ENCODE measurements at regions not wholly inside any gene's neighbourhood (a gene's known extent, or its start where the extent isn't known, plus 50 kb on each side); places are given as distances from the start of the nearest gene placed in this dataset.

DNA sequence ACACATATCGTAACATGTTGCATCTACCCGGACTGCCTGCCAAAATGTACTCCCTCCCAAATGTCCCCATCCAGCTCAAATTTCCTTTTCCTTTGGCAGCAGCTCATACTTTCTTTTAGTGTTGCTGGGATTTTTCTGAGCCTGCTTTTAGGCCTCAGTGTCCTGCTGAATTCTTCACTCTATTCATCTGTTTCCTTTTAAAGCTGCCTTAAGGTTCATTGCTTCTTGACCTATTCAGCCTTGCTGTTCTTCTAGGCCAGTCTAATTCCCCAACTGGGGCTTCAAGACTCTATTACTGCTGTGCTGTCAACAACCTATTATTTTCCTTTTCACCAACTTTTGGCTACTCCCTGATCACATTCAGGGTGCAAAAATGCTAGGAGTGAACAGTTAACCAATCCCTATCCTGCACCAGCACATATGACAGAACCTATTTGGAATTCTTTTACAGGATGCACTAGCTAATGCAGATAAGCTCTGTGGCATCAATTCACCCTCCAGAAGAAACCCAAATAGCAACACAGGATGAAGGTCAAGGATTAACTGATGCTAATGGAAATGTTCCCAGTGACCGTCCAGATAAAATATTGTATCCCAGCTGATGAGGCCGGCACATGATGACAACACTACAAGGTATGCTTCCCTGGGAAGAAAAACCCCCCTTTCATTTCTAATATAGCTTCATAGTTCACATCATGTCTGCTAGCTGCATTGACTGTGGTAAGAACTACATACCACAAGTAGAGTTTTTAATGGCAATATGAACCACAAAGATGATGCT lies 114.7 kb upstream of the TTC29 start:
- ATAC-seq (ENCODE audit: low read depth in 2 of 2) = no peak
- peaks cover 7 to 10% (median 9%) of the 10 kb centered on the region in 3 donors for H3K27me3 Mint-ChIP-seq
- H3K4me1 Mint-ChIP-seq = peaks cover 16 to 23% (median 20%) of the 10 kb centered on the region in 3 donors
- no peaks in the 10 kb centered on the region for H3K36me3 Mint-ChIP-seq
- H3K9me3 Mint-ChIP-seq = no peaks in the 10 kb centered on the region
- peak overlapping the region in 4 of 6 donors; percentile 1 to 72 (median 19) for H3K27ac Mint-ChIP-seq
- no peak for DNase-seq
- no peak overlapping the region for H3K4me3 Mint-ChIP-seq

DNA sequence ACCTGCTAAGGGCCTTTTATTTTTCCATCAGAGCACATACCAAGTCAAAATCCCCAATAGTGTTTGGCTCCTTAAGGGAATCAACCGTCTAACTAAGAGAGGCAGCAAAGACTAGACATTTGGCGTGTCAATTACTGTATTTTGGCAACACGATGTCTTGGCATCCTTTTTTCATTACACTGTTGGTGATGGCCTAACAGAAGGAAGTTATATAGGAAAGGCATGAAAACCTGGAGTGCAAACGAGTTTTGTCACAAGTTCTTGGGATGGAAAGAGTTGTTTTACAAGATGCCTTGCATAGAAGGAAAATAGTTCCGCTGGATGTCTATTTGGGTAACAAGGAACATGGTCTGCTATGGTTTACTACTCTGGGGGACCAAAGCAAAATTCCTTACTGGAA lies 119.2 kb upstream of the TTC29 start:
- H3K9me3 Mint-ChIP-seq = peaks cover 0 to 5% (median 0%) of the 10 kb centered on the region in 7 donors
- H3K27ac Mint-ChIP-seq = no peak overlapping the region
- ATAC-seq (ENCODE audit: low read depth in 2 of 2) (no peak), DNase-seq (no peak)
- peaks cover 3 to 5% (median 4%) of the 10 kb centered on the region in 3 donors for H3K4me1 Mint-ChIP-seq
- H3K36me3 Mint-ChIP-seq = no peaks in the 10 kb centered on the region
- peaks cover 15 to 25% (median 19%) of the 10 kb centered on the region in 3 donors for H3K27me3 Mint-ChIP-seq
- H3K4me3 Mint-ChIP-seq = no peak overlapping the region

DNA sequence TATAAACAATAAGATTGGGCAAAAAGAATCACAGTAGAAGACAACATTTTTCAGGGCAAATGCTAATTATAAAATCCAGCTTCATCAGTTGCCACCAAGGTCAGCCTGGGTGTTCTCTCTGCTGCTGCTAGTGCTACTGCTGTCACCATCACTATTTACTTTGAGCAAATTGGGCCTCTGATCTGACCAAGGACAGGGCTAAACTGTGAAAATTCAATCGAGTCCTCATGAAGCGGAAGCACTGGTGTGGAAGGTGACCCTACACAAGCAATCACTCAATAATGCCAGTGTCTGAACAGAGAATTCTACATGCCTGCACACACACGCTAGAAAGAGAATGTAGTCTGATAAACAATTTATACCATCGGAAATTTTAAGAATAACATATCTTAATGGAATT lies 122.9 kb upstream of the TTC29 start:
- Mint-ChIP-seq H3K27ac (no peak overlapping the region), H3K27me3 (peaks cover 39 to 51% (median 46%) of the 10 kb centered on the region in 3 donors)

DNA sequence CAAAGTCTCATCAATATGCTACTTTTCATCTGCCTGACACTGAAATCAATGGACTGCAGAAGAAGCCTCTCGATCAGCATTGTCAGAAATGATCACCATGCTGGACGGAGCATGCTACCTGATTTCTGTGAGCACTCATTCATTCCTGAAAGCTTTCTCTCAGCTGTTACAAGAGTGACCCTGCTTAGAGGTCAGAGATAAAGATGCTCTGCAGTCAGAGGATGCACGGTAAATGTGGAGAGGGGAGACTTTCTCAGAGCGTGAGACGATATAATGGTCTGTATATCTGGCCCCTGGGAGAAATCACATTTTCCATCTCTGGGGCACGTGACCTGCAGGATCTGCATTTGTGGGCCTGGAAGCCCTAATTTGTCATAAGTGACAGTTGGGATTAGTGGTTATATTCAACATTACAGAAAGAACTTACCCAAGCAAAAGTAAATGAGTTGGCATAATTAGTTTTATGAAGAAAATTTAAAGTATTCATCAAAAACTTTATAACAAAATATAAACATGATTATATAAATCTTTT lies 125.6 kb upstream of the TTC29 start:
- ATAC-seq (ENCODE audit: low read depth in 2 of 2) (no peak), DNase-seq (no peak)
- Mint-ChIP-seq H3K36me3 (peaks cover 9 to 19% of the 10 kb centered on the region in 2 donors), H3K4me1 (no peaks in the 10 kb centered on the region), H3K4me3 (no peak overlapping the region), H3K27me3 (peaks cover 21 to 46% (median 40%) of the 10 kb centered on the region in 3 donors), H3K9me3 (peaks cover 3 to 37% (median 14%) of the 10 kb centered on the region in 7 donors), H3K27ac (no peak overlapping the region)

More for the DNA sequence above, 122.9 kb upstream of the TTC29 start:
- ATAC-seq (ENCODE audit: low read depth in 2 of 2) (no peak), DNase-seq (no peak)
- H3K9me3 Mint-ChIP-seq = peaks cover 3 to 32% (median 14%) of the 10 kb centered on the region in 7 donors
- H3K4me1 Mint-ChIP-seq = no peaks in the 10 kb centered on the region
- no peak overlapping the region for H3K4me3 Mint-ChIP-seq
- H3K36me3 Mint-ChIP-seq = peaks cover 9 to 18% of the 10 kb centered on the region in 2 donors

DNA sequence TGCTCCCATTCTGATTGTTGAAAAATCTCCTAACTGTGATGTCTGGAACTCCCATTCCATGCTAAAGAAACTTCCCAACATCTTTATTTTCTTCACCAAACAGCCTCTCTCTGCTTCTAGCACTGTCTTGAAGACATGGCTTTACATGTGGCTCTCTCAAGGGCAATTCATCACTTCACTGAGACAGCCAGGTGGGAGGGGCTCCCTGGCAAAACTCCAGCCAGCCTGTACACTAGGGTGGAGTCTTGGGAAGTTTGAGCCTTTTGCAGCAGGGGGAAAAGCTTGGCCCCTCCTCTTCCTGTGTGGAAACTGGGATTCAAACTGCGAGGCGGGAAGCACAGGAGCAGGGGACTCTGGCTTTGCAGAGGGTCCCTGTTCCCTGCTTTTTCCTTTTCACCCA lies 130.5 kb upstream of the TTC29 start:
- no peak for DNase-seq
- Mint-ChIP-seq H3K4me3 (no peak overlapping the region), H3K27me3 (peaks cover 36 to 65% (median 41%) of the 10 kb centered on the region in 3 donors), H3K9me3 (peaks cover 3 to 29% (median 14%) of the 10 kb centered on the region in 7 donors), H3K4me1 (no peaks in the 10 kb centered on the region), H3K27ac (no peak overlapping the region), H3K36me3 (peaks cover 7 to 19% of the 10 kb centered on the region in 2 donors)
- ATAC-seq (ENCODE audit: low read depth in 2 of 2) = no peak

GRCh38 chr4:147076728-147077127 lies 131.1 kb upstream of the TTC29 start:
- ATAC-seq (ENCODE audit: low read depth in 2 of 2) (no peak), DNase-seq (no peak)
- H3K27me3 Mint-ChIP-seq = peaks cover 42 to 59% (median 45%) of the 10 kb centered on the region in 3 donors
- H3K9me3 Mint-ChIP-seq = peaks cover 3 to 23% (median 10%) of the 10 kb centered on the region in 7 donors
- H3K27ac Mint-ChIP-seq = no peak overlapping the region
- no peak overlapping the region for H3K4me3 Mint-ChIP-seq
- no peaks in the 10 kb centered on the region for H3K4me1 Mint-ChIP-seq
- H3K36me3 Mint-ChIP-seq = peaks cover 5 to 19% of the 10 kb centered on the region in 2 donors

DNA sequence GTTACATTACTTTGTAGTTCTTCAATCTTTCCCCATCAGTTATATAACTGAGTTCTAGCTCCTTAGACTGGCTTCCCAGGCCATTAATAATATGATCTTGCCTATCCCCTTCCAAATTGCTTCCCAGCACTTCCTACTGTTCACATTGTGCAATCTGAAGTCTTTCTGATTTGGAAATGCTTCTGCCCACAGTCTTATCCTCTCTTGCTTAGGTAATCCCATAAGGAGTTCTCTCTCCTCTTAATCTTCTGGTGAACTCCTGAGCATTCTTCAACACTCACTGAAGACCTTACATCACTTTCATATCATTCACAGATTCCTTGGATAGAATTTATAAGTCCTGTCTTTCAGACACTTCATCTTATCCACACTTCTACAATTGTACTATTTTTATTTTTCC lies 132.7 kb upstream of the TTC29 start:
- DNase-seq = no peak
- peaks cover 36 to 43% (median 36%) of the 10 kb centered on the region in 3 donors for H3K27me3 Mint-ChIP-seq
- H3K36me3 Mint-ChIP-seq = peaks cover 2 to 3% of the 10 kb centered on the region in 2 donors
- ATAC-seq (ENCODE audit: low read depth in 2 of 2) = no peak
- no peak overlapping the region for H3K27ac Mint-ChIP-seq
- peaks cover 0 to 7% (median 1%) of the 10 kb centered on the region in 7 donors for H3K9me3 Mint-ChIP-seq
- no peaks in the 10 kb centered on the region for H3K4me1 Mint-ChIP-seq
- no peak overlapping the region for H3K4me3 Mint-ChIP-seq

DNA sequence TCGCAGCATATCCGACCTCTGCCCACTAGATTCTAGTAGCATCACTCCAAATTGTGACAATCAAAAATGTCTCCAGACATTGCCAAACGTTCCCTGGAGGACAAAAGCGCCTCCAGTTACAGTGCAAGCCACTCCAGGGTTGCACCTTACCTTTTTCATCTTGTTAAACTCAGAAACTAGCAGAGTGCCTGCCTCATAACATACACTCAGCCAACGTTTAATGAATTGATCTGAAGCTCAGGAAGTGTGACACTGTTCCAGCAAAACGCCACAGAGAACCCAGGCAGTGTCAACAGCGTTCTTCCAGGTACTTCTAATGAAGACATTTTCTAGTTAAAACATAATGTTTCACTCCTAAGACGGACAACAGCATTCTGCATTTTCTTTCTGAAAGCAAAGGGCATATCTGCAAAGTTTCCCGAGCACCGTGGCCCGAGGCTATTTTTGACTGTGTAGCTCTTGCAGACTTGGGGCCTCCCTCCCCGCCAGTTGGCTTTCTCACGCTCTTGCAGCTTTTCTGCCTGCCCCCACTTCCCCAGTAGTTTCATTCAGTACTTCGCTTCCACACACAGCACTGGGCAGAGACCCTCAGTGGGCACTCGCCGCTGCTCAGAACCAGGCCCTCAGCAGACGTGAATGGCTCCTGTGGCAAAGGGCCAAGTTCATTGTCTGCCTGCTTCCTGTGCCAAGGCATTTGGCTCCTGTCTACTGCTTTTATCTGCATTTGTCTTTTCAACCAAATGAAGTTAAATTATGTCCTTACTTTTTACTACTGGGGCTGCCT lies 133.4 kb upstream of the TTC29 start:
- Mint-ChIP-seq H3K36me3 (no peaks in the 10 kb centered on the region), H3K4me1 (no peaks in the 10 kb centered on the region), H3K27ac (peak overlapping the region in 3 of 6 donors; percentile 13 to 76 (median 57)), H3K4me3 (no peak overlapping the region), H3K9me3 (peaks cover 0 to 6% (median 0%) of the 10 kb centered on the region in 7 donors), H3K27me3 (peaks cover 34 to 37% (median 35%) of the 10 kb centered on the region in 3 donors)
- ATAC-seq (ENCODE audit: low read depth in 2 of 2) (no peak), DNase-seq (no peak)

DNA sequence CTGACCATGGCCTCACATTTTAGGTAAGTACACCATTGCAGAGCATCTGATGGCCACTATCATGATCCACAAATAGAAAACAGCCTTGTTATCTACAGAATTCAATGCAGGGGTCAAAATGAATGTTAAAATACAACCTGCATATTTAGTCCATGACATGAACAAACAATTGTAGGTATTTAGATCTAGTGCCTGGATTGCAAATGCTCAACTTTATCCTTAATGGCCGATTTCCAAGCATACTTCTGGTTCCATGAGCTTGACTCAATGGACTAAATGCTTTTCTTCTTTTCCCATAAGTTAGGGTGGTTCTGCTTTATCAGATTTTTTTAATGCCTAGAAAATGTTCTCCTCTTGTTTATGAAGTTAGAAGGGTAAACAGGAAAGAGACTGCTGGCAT lies 139.2 kb upstream of the TTC29 start:
- no peak overlapping the region for H3K27ac Mint-ChIP-seq
- no peak for DNase-seq
- peaks cover 18 to 44% (median 26%) of the 10 kb centered on the region in 3 donors for H3K27me3 Mint-ChIP-seq
- H3K9me3 Mint-ChIP-seq = no peaks in the 10 kb centered on the region
- no peaks in the 10 kb centered on the region for H3K4me1 Mint-ChIP-seq
- no peak overlapping the region for H3K4me3 Mint-ChIP-seq
- no peak for ATAC-seq (ENCODE audit: low read depth in 2 of 2)
- no peaks in the 10 kb centered on the region for H3K36me3 Mint-ChIP-seq

DNA sequence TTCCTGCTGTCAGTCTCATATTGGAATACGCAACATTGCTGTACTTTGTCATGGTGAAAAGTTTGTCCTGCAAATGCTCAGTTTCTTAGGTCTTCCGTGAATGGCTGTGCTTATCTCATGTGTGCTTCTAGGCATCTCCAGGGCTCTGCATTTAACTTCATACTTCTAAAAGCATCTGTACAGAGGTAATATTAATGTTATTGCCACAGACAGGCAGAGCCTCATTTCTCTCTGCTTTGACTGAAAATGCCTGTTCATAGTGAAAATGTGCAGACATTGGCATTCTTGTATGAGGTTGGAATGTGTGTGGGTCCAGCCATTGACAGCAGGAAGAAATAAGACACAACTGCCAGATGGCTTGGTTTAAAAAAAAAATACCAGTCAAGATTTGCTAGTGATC lies 140.1 kb upstream of the TTC29 start:
- Mint-ChIP-seq H3K4me1 (no peaks in the 10 kb centered on the region), H3K4me3 (no peak overlapping the region), H3K36me3 (no peaks in the 10 kb centered on the region), H3K27ac (peak overlapping the region in 1 of 6 donors; percentile 30), H3K9me3 (no peaks in the 10 kb centered on the region), H3K27me3 (peaks cover 13 to 37% (median 25%) of the 10 kb centered on the region in 3 donors)
- no peak for DNase-seq
- ATAC-seq (ENCODE audit: low read depth in 2 of 2) = no peak

DNA sequence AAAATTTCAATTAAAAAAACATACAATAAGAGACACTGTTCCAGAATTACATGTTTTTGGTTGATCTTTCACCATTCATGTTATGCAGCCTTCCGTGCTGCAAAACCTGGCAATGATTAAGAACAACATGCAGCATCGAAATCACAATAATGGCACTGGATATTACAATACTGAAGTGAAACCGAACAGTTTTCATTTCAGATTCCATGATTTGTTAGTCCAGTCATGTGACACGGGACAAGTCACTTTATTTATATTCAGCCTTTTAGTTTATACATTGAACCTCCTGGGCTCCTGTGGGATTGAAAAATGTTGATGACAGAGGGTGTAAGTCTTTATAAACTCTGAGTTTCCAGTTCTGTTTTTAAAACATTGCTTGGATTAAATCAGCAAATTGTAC lies 142.5 kb upstream of the TTC29 start:
- H3K36me3 Mint-ChIP-seq = no peaks in the 10 kb centered on the region
- no peak for DNase-seq
- no peaks in the 10 kb centered on the region for H3K9me3 Mint-ChIP-seq
- H3K27me3 Mint-ChIP-seq = peaks cover 4 to 29% (median 25%) of the 10 kb centered on the region in 3 donors
- H3K4me3 Mint-ChIP-seq = no peak overlapping the region
- no peak overlapping the region for H3K27ac Mint-ChIP-seq
- H3K4me1 Mint-ChIP-seq = peaks cover 0 to 7% (median 5%) of the 10 kb centered on the region in 3 donors
- no peak for ATAC-seq (ENCODE audit: low read depth in 2 of 2)

DNA sequence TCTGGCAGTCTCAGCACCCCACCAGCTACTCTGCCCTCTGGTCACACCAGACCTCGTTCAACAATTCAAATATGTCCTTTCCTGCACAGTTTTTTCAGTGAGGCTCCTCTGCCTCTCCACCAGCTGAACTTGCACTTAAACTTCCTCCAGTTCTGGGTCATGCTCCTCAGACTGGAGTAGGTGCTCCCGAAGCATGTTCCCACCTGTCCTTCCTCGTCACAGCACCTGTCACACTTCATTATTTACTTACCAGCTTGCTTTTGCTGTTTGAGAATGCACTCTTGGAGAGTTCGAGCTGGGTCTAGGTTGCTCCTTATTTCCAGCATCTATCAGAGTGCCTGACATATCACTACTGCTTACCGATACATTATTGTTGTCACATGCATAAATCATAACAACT lies 144.8 kb upstream of the TTC29 start:
- Mint-ChIP-seq H3K27me3 (peaks cover 4 to 21% (median 20%) of the 10 kb centered on the region in 3 donors), H3K9me3 (no peaks in the 10 kb centered on the region), H3K4me1 (peaks cover 0 to 7% (median 5%) of the 10 kb centered on the region in 3 donors), H3K36me3 (no peaks in the 10 kb centered on the region), H3K27ac (peak overlapping the region in 1 of 6 donors; percentile 66), H3K4me3 (no peak overlapping the region)
- DNase-seq (no peak), ATAC-seq (ENCODE audit: low read depth in 2 of 2) (no peak)

DNA sequence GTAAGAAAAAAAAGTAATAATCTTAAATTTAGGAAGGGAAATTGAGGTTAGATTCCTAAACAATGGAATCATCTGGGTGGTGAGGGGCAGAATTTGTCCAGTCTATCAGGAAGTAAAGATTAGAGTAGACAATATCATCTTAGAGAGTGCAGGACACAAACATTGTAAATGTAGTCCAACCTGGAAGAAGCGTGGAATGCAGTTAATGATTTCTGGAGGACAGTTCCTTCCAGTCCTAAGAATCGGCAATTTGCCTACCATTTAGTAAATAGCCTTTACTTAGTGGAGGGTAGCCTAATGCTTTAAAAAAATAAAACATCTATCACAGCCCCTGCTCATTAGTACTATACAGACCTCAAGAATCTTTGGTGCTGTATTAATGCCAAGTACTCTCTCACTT lies 147.5 kb upstream of the TTC29 start:
- Mint-ChIP-seq H3K4me1 (peaks cover 0 to 7% (median 5%) of the 10 kb centered on the region in 3 donors), H3K27ac (no peak overlapping the region), H3K27me3 (peaks cover 6 to 14% (median 11%) of the 10 kb centered on the region in 3 donors), H3K9me3 (no peaks in the 10 kb centered on the region), H3K36me3 (no peaks in the 10 kb centered on the region), H3K4me3 (no peak overlapping the region)
- DNase-seq = no peak
- no peak for ATAC-seq (ENCODE audit: low read depth in 2 of 2)

Data from naive B cell (primary cell).